Hepatocyte (in vitro differentiated cells): ENCODE measurements at regions not wholly inside any gene's neighbourhood (a gene's known extent, or its start where the extent isn't known, plus 50 kb on each side); places are given as distances from the start of the nearest gene placed in this dataset.

Experiments
- EZH2 ChIP-seq: fragments of 200-600 bp; sonication (generic); IDR thresholded peaks from 2 replicates; pipeline ENCODE4 v1.6.1; 2016; ENCODE audit warnings: antibody characterized with exemption, mild to moderate bottlenecking, borderline replicate concordance
- EZH2phosphoT487 ChIP-seq: fragments of 200-600 bp; sonication (generic); IDR thresholded peaks from one replicate; pipeline ENCODE4 v1.6.1; 2018; ENCODE audit warnings: antibody characterized with exemption, mild to moderate bottlenecking, low read depth, moderate library complexity; ENCODE audit not compliant: unreplicated experiment, severe bottlenecking
- TF ChIP-seq, protein P1 (sequence below): fragments of 200-600 bp; sonication (generic); IDR thresholded peaks from 2 replicates; pipeline ENCODE4 v1.5.1; 2016; ENCODE audit warnings: antibody characterized with exemption, mild to moderate bottlenecking; ENCODE audit not compliant: poor library complexity

DNA sequence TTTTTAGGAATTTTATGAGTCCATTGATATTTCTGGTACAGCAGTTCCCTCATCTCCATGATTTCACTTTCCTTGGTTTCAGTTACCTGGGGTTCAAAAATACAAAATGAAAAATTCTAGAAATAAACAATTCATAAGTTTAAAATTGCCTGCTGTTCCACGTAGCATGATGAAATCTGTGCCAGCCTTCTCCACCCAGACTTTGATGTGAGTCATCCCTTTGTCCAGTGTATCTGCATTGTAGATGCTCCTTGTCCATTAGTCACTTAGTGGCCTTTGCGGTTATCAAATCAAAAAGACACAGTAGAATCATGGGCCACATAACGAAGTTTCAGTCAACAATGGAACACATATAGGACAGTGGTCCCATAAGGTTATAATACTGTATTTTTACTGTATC is 286.9 kb downstream of the PTEN start:
- TF ChIP-seq, protein P1, sequence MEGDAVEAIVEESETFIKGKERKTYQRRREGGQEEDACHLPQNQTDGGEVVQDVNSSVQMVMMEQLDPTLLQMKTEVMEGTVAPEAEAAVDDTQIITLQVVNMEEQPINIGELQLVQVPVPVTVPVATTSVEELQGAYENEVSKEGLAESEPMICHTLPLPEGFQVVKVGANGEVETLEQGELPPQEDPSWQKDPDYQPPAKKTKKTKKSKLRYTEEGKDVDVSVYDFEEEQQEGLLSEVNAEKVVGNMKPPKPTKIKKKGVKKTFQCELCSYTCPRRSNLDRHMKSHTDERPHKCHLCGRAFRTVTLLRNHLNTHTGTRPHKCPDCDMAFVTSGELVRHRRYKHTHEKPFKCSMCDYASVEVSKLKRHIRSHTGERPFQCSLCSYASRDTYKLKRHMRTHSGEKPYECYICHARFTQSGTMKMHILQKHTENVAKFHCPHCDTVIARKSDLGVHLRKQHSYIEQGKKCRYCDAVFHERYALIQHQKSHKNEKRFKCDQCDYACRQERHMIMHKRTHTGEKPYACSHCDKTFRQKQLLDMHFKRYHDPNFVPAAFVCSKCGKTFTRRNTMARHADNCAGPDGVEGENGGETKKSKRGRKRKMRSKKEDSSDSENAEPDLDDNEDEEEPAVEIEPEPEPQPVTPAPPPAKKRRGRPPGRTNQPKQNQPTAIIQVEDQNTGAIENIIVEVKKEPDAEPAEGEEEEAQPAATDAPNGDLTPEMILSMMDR: no peak
- no peak for TF ChIP-seq EZH2
- TF ChIP-seq EZH2phosphoT487: no peak
